Heart right ventricle (tissue), 16 donors: ENCODE measurements at regions not wholly inside any gene's neighbourhood (a gene's known extent, or its start where the extent isn't known, plus 50 kb on each side); places are given as distances from the start of the nearest gene placed in this dataset.

Experiments used
- ATAC-seq, 8 donors: fragments of 200-7000 bp; cut with Tn5 transposase; one replicate each; pipeline ENCODE4 v1.9.1; 2020; ENCODE audit warnings: mild to moderate bottlenecking in 8 of 8, moderate library complexity in 8 of 8, moderate number of reproducible peaks in 1 of 8
- DNase-seq, 2 donors: peaks; one replicate each; pipeline ENCODE4 v3.0.0-alpha.2; 2020
- H3K27ac ChIP-seq, 10 donors: fragments of 200-600 bp; sonication (generic) in 2 of 10; one replicate each; pipeline versions ENCODE4 v1.5.0 to v1.8.0; 2020 to 2022; ENCODE audit warnings: mild to moderate bottlenecking in 3 of 10
- H3K27me3 ChIP-seq, 7 donors: fragments of 200-600 bp; one replicate each; pipeline ENCODE4 v1.8.0; 2021 to 2022; ENCODE audit warnings: mild to moderate bottlenecking in 2 of 7
- H3K36me3 ChIP-seq, 9 donors: fragments of 200-600 bp; sonication (generic) in 1 of 9; one replicate each; pipeline versions ENCODE4 v1.5.0 to v1.8.0; 2020 to 2022; ENCODE audit warnings: mild to moderate bottlenecking in 2 of 9
- H3K4me1 ChIP-seq, 9 donors: fragments of 200-600 bp; sonication (generic) in 1 of 9; one replicate each; pipeline versions ENCODE4 v1.5.0 to v1.8.0; 2020 to 2022; ENCODE audit warnings: mild to moderate bottlenecking in 4 of 9
- H3K4me3 ChIP-seq, 10 donors: fragments of 200-600 bp; sonication (generic) in 2 of 10; one replicate each; pipeline versions ENCODE4 v1.5.0 to v1.8.0; 2020 to 2022; ENCODE audit warnings: mild to moderate bottlenecking in 7 of 10, moderate library complexity in 2 of 10
- H3K9me3 ChIP-seq, 11 donors: fragments of 200-600 bp in 10 of 11; sonication (generic) in 2 of 11; one replicate each; pipeline versions ENCODE4 v1.5.0 to v1.8.0; 2013 to 2022; ENCODE audit warnings: mild to moderate bottlenecking in 2 of 11, control low read depth in 1 of 11, moderate library complexity in 1 of 11
- CTCF ChIP-seq, 9 donors: fragments of 200-600 bp; sonication (generic) in 2 of 9; IDR thresholded peaks; one replicate each; pipeline versions ENCODE4 v1.5.0 to v1.8.0; 2021 to 2022; ENCODE audit warnings: antibody characterized with exemption in 9 of 9, mild to moderate bottlenecking in 5 of 9, moderate library complexity in 1 of 9
- WGBS, 2 donors: extraction: QIAGEN DNeasy Blood & Tissue Kit; methylation state at CpG; one replicate each; pipeline ENCODE4 v1.1.7; 2013; ENCODE audit warnings: inconsistent platforms in 1 of 2; 5-methylcytosine and 5-hydroxymethylcytosine counted together
- intact Hi-C, 10 donors: fragments of 100-400 bp; cut with DNase I; formaldehyde crosslinking; loops; one replicate each; pipeline versions ENCODE4 v1.11.1 to v1.14.2; 2022
- donor health status: Arrhythmogenic right ventricular cardiomyopathy.
- donor health status: ischemic (EF 13 %, LVEDD 7.1; RV severe dilation, severe dysfunction).
- donor health status: healthy with polysubstance abuse.
- donor health status: DM: no; HTN: yes; CAD: no.
- donor health status: DM: no; HTN: no; CAD: no.
- donor health status: ischemic (EF 25% LVEDD 6.9; RV normal size, moderate dysfunction).
- donor health status: ischemic (EF 25% LVEDD 5.7; RV mildly dilated, moderate dysfunction).
- donor health status: healthy.
- donor health status: DM: yes; HTN: yes; CAD: no.
- donor health status: Ischemic cardiomyopathy.
- donor health status: ischemic (EF 35%, LVEDD 5.7; RV mildly dilated, moderate dysfunction).
- donor health status: nonischemic (EF 11% LVEDD 7.7; RV severe dilation, severe dysfunction).
- donor health status: DM: yes; HTN: yes; CAD: no.
- donor health status: PGD.
- donor health status: ischemic (EF 29% LVEDD 5.4; RV normal size, mild dysfunction).
- donor health status: nonischemic (EF 23%, LVEDD 6.1; RV moderate dilation, normal function).

- no peak for DNase-seq
- Histone ChIP-seq H3K27me3 (peaks cover 0 to 74% (median 47%) of the 10 kb centered on the region in 7 donors), H3K4me3 (no peak overlapping the region), H3K27ac (no peak overlapping the region), H3K36me3 (no peaks in the 10 kb centered on the region), H3K9me3 (no peaks in the 10 kb centered on the region), H3K4me1 (no peaks in the 10 kb centered on the region)
- intact Hi-C loops, result no loop called here
- ATAC-seq, result no peak
- 74 to 84% methylated on average over 1 of the region's 1 CpG for WGBS, 2 donors
- no peak for TF ChIP-seq CTCF (IDR thresholded peaks at IDR 0.05)
Measured at GRCh38 chr2:94966689-94967088, 58.8 kb upstream of the MAL start.

- TF ChIP-seq CTCF (IDR thresholded peaks at IDR 0.05), result no peak
- ATAC-seq (no peak), DNase-seq (no peak)
- Histone ChIP-seq H3K27me3 (peaks cover 0 to 72% (median 52%) of the 10 kb centered on the region in 7 donors), H3K4me3 (no peak overlapping the region), H3K4me1 (no peaks in the 10 kb centered on the region), H3K36me3 (no peaks in the 10 kb centered on the region), H3K9me3 (no peaks in the 10 kb centered on the region), H3K27ac (no peak overlapping the region)
- intact Hi-C loops, result no loop called here
- 65 to 72% methylated on average over 4 of the region's 4 CpGs for WGBS, 2 donors
Measured at GRCh38 chr2:94970353-94970752, 55.2 kb upstream of the MAL start.
